ENCODE measurements at regions not wholly inside any gene's neighbourhood (a gene's known extent, or its start where the extent isn't known, plus 50 kb on each side); places are given as distances from the start of the nearest gene placed in this dataset.
"Not testable (repeated sequence)": the region's sequence is repeated elsewhere in the genome, so short reads cannot be mapped to it uniquely, and the experiment has no call there.

DNA sequence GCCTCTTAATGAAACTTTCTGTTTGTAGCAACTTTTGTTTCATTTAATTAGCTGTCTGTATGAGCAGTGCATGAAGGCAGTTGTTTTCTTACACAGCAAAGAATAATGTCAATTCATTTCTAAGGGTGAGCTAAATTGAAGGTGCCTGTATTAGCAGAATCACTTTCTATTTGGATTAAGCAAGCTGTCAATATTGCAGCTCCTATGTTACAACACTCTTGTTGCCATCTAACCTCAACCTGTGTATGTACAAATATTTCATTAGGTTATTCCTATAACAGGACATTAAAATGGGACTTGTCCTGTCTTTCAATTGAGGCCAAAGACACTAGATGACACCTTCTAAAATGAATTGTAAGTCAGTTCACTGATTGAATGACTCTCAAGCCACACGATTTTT lies 647.5 kb downstream of the UTRN start:
- in situ Hi-C loops (cut with MboI; ENCODE audit: low sequenced_read_pairs): no loop called here

DNA sequence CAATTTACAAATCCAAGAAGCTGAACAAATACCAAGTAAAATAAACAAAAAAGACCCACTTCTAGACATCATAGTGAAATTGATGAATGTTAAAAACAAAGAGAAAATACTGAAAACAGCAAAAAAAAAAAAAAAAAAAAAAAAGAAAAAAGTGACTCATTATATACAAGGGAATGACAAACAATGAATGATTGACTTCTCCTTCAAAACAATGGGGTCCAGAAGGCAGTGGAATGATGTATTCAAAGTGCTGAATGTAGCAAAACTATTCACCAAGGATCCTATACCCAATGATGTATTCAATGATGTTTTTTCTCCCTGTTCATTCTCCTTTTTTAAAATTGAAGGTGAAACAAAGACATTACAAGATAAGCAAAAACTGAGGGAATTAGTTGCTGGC lies 650.0 kb downstream of the UTRN start:
- in situ Hi-C loops (cut with MboI; ENCODE audit: low sequenced_read_pairs): no loop called here

DNA sequence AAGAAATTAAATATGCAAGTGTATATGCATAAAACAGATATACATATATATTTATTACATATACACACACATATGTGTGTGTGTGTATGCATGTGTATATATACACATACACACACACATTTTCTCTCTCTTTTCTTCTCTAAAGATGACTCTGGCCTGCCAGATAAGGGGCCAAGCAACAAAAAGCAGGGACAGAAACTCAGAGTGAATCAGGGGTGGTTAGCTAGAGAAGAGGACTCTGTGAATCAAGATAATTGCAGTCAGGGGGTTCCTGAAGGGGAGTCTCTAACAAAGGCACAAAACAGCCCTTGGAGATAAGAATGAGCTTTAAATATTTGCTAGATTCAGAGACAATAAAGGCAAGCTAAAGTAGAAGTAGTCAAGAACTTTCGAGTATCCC lies 650.5 kb downstream of the UTRN start:
- in situ Hi-C loops (cut with MboI; ENCODE audit: low sequenced_read_pairs): no loop called here

DNA sequence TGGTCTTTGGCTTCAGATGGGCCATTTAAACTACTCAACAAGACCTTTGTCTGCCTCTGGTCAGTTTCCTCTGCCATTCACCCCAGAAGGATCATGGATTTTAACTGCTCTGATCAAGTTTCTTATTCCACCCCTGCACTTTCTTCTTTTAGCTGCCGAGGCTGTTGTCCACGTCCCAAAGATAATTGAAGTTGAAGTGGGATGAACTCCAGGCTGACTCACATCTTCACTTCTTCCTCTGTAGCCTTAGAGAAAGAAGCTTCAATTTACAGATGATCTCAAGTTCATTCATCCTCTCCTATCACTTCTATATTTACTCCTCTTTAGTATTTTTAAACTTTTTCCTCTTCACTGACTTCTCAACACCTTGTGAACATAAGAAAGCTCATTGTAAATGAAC lies 651.6 kb downstream of the UTRN start:
- in situ Hi-C loops (cut with MboI; ENCODE audit: low sequenced_read_pairs): no loop called here

DNA sequence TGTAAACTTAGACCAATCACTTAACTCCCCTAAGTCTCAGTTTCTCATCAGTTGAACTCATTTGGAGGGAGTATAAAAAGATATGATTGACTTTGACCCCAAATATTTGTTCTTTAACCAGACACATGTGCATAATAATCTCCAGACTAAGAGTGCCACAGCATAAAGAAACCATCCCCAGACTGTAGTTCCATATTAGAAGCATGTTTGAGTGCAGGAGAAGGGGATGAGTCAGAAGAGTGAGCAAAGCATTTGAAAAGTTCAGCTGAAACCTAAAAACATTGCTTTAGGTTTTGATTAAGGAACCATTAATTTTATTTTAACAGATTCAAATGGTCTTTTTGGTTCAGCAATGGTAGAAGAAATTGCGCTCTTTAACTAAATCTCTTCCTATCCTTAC lies 654.8 kb downstream of the UTRN start:
- in situ Hi-C loops (cut with MboI; ENCODE audit: low sequenced_read_pairs): no loop called here

DNA sequence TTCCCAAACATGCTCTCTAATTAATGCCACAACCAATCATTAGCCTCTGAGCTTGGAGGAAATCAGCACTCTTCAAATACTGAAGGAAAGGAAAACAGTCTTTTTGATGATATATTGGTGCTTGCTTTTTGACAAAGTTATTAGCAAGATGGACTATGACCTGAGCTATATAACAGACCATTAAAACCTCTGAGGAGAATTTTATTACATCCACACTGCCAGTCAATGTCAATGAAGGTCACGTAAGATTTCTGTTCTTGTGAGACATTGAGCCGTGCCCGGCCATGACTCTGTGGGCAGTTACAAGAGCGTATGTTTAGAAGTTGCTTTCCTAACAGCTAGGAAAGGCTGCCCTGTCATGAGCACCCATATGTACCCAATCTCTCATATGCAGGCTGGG lies 659.0 kb downstream of the UTRN start:
- in situ Hi-C loops (cut with MboI; ENCODE audit: low sequenced_read_pairs): no loop called here

DNA sequence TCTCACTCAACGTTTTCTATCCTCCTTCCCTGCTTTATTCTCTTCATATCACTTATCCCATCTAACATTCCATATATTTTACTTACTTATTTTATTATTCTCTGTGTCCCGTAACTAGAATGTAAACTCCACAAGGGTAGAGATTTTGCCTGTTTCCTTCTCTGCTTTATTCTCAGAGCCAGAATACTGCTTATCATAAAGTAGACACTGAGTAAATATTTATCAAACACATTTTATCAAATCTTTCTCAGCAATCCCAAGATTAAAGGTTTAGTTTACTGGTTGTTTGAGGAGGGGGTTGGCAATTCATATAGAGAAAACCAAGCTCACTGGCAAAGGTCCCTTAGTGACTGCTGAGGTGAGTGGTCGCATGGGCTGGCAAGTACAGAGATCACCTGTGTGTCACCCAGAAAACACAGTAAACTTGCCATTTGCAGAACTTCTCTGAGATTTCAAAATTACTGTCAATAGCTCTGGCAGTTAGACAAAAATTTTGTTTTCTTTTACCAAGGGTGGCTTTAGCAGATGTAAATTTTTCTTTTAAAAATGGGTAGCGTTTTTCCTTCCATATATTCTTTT lies 662.4 kb downstream of the UTRN start:
- in situ Hi-C loops (cut with MboI; ENCODE audit: low sequenced_read_pairs): no loop called here

DNA sequence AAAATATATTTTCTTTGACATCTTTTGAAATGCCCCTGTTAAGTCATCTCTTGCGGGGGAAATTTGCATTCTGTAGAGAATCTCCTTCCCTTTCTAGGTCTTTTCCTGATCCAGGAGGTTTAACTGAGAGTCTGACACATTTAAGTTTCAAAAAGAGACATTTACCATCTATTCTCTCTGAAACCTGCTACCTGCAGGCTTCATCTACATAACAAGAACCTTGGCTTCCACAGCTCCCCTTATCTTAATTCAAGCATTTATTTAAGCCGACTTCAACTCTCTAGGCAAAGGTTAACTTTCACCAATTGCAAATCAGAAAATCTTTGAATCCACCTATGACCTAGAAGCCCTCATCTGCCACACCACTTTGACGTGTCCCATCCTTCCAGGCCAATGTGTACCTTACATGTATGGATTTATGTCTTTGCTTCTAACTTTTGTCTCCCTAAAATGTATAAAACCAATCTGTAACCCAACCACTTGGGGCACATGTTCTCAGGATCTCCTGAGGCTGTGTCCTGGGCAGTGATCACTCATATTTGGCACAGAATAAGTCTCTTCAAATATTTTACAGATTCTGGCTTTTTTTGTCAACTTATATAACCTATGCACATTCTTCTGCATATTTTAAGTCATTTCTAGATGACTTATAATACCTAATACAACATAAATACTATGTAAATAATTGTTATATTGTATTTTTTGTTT lies 666.7 kb downstream of the UTRN start:
- in situ Hi-C loops (cut with MboI; ENCODE audit: low sequenced_read_pairs): no loop called here

DNA sequence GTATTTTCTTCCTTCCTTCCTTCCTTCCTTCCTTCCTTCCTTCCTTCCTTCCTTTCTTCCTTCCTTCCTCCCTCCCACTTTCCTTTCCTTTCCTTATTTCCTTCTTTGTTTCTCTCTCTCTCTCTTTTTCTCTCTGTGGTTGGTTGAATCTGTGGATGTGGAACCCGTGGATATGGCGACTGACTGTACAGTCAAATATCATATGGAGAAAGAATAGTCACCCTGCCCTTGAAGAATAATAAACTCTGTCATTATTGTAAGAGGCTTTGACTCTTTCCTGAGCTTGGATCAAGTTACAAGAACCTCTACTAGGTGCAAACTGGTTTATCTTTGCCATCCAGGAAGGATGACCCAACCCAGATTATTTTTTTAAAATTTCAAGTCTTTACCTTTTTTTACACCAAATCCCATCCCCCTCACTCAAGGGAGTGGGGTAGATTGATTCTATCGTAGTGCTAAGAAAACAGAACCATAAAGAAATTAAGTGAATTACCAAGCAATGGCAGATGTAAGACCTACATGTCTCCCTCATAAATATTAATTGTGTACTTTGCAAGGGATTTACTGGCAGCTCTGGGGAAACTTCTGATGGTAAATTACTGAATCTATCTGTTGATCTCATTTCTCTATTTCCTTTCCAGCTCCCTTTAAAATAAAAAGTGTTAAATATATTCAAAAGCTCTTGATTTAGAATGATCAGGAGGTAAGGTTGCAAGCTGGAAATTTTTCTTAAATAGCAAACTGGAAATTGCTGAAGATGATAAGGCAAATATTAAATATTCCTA lies 667.5 kb downstream of the UTRN start:
- in situ Hi-C loops (cut with MboI; ENCODE audit: low sequenced_read_pairs): no loop called here

DNA sequence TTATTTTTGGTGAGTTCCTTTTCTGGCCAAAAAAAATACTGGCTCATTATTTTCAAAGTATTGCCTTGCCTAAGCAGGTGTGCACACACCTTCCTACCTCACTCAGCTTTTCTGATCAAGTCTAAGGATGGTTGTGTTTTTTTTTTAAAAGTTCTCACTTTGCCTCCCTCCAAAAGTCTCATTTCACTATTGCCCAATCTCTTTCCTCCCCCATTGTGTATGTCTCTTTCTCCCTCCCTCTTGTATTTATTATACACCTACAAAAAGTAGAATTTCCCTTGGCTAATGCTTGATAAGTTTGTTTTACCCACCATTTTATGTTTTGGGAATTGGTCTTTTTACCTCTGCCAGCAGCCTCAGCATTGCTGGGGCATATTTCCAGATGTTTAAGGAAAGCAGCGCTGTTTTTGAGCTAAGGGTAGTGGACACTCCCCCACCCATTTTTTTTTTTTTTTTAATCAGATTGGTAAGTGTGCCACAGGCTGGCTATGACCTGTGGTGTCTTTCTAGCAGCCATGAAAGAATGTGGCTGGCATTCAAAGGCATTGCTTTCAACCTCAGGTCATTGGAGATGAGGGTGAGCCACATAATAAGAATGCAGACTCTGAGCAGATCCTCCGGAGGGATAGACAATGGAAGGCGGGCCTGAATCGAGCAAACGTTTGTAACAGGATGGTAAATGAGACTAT lies 668.6 kb downstream of the UTRN start:
- in situ Hi-C loops (cut with MboI; ENCODE audit: low sequenced_read_pairs): no loop called here

DNA sequence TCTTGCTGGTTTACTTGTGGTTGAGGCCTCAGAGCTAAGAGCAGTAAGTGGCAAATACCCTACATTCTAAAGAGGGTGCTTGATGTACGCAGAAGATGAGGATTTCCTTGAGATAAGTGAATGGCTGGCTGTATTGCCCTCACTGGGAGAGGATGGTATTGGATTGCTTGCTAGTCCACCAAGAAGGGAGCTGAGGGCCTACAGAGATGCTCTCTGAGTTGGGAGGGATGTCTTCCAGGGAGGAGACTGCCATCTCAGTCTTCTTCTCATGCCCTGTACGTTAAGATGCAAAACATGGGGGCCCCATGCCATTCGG lies 669.1 kb downstream of the UTRN start:
- in situ Hi-C loops (cut with MboI; ENCODE audit: low sequenced_read_pairs): no loop called here

DNA sequence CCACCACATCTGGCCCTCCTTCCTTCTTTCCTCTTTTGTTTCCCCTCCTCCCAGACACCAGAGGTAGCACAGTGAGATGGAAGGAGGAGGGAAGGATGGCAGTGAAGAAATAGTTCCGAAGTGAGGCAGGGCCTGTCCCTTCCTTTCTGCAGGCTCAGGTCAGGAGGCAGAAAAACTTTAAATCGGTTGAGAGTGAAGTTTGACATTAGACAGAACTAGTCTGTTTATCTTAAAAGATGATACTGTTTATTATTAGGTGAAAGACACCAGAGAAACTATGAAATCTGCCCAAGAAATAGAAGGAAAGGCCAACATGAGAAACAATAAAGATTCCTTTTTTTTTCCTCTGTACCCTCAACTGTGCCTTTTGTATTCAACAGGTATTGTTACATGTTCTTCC lies 670.3 kb downstream of the UTRN start:
- in situ Hi-C loops (cut with MboI; ENCODE audit: low sequenced_read_pairs): no loop called here

DNA sequence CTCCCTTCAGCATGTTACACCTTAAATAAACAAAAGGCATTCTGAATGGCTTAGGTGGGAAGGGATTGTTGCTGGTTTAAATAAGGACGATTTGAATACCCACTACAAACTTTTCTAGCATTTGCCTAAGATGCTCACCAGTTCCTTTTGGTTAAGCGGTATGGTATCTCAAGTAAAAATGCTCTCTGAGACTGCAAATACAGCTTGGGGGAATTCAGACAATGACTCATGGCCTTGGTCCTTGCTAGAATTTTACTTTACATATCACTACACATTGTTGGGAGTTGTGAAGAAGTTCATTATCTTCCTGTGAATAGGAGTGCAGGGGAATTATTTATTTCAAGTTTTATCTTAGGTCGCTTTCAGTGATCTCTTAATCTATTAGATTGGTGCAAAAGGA lies 670.7 kb downstream of the UTRN start:
- in situ Hi-C loops (cut with MboI; ENCODE audit: low sequenced_read_pairs): no loop called here

DNA sequence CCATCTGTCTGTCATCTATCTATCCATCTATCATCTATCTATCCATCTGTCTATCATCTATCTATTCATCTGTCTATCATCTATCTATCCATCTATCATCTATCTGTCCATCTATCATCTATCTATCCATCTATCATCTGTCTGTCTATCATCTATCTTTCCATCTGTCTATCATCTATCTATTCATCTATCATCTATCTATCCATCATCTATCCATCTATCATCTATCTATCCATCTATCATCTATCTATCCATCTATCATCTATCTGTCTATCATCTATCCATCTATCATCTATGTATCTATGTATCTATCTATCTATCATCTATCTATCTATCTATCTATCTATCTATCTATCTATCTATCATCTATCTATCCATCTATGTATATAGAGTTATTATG lies 671.6 kb downstream of the UTRN start:
- in situ Hi-C loops (cut with MboI; ENCODE audit: low sequenced_read_pairs): not testable (repeated sequence)

DNA sequence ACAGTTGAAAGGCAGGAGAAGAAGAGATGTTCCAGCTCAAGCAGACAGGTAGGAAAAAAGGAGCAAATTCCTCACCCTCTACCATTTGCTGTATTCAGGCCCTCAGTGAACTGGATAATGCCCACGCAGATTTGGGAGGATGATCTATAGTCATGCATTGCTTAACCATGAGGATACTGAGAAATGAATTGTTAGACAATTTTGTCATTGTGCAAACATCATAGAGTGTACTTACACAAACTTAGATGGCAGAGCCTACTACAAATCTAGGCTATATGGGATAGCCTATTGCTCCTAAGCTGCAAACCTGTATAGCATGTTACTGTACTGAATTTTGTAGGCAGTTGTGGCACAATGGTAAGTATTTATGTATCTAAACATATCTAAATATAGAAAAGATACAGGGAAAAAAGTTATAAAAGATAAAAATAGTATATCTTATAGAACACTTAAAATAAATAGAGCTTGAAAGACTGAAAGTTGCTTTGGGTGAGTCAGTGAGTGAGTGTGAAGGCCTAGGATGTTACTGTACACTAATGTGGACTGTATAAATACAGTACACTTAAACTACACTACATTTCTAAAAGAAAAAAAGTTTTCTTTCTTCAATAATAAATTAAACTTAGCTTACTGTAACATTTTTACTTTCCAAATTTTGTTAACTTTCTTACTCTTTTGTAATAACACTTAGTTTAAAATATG lies 672.3 kb downstream of the UTRN start:
- in situ Hi-C loops (cut with MboI; ENCODE audit: low sequenced_read_pairs): no loop called here

DNA sequence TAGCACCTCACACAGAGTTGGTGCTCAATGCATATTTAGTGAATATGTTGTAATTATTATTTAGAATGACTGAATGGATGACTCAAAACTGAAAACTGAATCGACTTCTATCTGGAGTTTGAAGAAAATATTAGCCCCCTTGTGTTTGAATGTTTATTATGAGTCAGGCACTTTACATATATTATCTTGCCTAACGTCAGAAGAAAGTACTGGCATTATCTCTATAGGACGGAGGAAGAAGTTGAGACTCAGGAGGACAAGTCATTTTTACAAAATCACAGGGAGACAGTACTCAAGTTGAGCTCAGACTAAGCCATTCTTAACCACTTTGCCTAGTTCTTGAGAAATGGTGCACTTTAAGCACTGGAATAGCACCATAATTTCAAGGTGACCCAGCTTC lies 684.0 kb downstream of the UTRN start:
- in situ Hi-C loops (cut with MboI; ENCODE audit: low sequenced_read_pairs): no loop called here

DNA sequence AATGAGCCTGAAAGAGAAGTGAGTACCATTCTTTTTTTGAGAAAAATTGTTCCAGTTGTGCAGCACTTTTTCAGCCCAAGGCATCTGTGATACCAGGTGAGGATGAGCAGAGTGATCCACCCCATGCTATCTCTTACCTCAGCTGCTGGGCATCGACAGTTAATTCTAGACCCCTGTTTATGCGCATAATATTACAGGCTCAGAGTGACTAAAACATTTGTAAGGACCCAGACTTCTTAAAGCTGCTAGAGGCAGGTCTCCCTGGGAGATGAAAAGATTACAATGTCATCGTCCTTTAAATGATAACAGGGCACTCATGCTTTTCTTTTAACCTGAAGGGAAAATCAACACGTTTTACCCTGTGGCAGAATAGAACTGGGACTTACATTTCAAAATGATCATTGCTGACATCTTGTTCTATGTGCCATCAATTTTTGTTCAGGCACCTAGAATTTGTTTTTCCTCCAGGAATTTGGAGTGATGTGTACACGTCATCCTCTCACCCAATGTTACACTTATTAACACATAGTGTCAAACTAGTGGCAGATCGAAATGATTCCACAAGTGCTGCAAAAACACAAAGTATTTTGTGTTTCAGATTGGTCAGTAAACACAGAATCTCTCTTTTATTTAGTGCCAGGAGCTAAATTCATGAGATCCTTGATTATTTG lies 684.6 kb downstream of the UTRN start:
- in situ Hi-C loops (cut with MboI; ENCODE audit: low sequenced_read_pairs): no loop called here

DNA sequence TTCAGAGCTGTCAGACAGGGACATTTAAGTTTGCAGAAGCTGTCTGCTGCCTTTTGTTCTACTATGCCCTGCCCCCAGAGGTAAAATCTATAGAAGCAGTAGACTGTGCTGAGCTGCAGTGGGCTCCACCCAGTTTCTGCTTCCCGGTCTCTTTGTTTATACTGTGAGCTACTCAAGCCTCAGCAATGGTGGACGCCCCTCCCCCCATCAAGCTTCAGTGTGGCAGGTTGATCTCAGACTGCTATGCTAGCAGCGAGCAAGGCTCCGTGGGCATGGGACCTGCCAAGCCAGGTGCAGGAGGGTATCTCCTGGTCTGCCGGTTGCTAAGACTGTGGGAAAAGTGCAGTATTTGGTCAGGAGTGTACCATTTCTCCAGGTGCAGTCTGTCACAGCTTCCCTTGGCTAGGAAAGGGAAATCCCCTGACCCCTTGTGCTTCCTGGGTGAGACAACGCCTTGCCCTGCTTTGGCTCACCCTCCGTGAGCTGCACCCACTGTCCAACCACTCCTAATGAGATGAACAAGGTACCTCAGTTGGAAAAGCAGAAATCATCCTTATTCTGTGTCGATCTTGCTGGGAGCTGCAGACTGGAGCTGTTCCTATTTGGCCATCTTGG lies 692.2 kb downstream of the UTRN start:
- in situ Hi-C loops (cut with MboI; ENCODE audit: low sequenced_read_pairs): not testable (repeated sequence)

DNA sequence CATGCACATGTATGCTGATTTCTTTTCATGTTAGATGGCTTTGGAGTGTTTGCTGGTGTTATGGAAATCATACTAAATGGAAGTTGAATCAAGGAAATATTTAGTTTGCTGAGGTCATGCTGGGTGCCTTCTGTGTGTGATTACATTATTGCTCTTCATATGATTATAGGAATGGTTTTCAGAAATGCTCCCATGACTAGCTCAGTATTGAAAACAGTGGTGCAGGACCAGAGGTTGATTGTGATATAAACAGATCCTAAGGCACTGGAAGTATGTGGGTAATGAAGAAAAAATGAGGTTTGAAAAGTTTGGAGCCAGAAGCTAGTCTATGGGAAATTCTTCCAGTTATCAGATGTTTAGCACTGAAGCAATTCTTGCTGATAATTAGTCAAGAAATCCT lies 693.1 kb downstream of the UTRN start:
- in situ Hi-C loops (cut with MboI; ENCODE audit: low sequenced_read_pairs): no loop called here

DNA sequence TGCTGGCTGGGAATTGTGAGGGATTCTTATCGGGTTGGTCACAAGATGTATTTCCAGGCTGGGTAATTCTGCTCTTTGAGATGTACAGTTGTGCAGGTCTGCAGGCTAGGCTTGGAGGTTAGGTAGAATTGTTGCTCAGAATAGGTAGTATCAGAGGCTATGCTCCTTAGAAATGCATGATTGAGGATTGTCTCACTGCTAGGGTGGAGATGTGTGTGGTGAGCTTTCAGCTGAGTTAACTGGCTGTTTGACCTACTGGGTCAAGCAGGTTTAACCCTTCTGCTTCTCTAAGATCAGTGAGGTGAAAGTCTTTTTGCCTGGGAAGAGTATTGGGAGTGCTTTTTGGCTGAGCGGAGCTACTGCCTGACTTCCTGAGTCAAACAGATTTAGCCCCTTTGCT lies 701.1 kb downstream of the UTRN start:
- in situ Hi-C loops (cut with MboI; ENCODE audit: low sequenced_read_pairs): no loop called here
